ENCODE measurements at regions not wholly inside any gene's neighbourhood (a gene's known extent, or its start where the extent isn't known, plus 50 kb on each side); places are given as distances from the start of the nearest gene placed in this dataset.

DNA sequence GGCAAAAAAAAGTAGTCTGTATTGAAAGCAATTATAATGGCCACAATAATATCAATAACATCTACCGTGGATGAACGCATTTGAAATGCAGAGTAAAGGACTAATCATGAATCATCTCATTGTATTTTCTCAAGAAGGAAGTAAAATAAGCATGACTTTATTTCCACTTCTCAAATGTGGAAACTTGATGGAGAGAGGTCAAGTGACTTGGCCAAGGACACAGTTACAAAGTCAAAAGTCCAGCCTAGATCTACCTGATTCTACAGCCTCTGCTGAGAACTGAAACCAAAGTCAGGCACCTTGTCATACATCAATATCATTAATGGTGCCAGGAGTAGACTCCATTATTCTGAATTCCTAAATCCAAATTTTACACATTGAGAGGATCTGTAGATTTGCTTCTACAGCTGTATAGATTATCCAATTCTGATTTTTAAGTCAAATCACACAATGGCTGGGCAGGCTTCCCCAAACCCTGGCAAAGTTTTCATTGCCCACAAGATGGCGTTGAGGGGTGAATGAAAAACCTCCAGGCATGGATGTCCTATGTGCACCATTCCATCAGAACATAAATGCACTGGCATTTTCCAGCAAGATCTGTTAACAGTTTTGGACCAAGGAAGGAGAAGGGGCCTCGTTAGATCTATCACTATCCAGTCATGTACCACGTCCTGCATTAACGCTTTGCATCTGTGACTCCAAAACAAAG, 423.1 kb downstream of the MAFB start:
- Histone ChIP-seq H3K9me3 (ENCODE audit: insufficient read depth, low read depth) (no peaks in the 10 kb centered on the region), H3K4me2 (no peak overlapping the region), H3K9me2 (ENCODE audit: insufficient read depth) (no peaks in the 10 kb centered on the region), H3F3A (ENCODE audit: insufficient read depth, low read depth) (no peaks in the 10 kb centered on the region), H3K4me1 (replicated peaks; ENCODE audit: insufficient read depth) (no peaks in the 10 kb centered on the region), H2AFZ (no peak overlapping the region), H3K27me3 (ENCODE audit: insufficient read depth, low read depth) (peaks cover 14% of the 10 kb centered on the region; the same call in 1 of the 2 replicates), H3K27ac (no peak overlapping the region), H3K36me3 (ENCODE audit: low read depth) (no peaks in the 10 kb centered on the region), H4K20me1 (ENCODE audit: insufficient read depth) (no peaks in the 10 kb centered on the region), H3K79me2 (ENCODE audit: low read depth) (no peaks in the 10 kb centered on the region), H3K4me3 (no peak overlapping the region)
- intact Hi-C loops (cut with micrococcal nuclease; ENCODE audit: unreplicated experiment): loop anchor here (2.0 kb wide), 1 partner anchor 697 kb away; no protein-coding TSS in a partner anchor
- POLR2A ChIA-PET (ENCODE audit: unreplicated experiment): no interaction called here
- CTCF ChIA-PET: no interaction called here
- TF ChIP-seq, protein P1, sequence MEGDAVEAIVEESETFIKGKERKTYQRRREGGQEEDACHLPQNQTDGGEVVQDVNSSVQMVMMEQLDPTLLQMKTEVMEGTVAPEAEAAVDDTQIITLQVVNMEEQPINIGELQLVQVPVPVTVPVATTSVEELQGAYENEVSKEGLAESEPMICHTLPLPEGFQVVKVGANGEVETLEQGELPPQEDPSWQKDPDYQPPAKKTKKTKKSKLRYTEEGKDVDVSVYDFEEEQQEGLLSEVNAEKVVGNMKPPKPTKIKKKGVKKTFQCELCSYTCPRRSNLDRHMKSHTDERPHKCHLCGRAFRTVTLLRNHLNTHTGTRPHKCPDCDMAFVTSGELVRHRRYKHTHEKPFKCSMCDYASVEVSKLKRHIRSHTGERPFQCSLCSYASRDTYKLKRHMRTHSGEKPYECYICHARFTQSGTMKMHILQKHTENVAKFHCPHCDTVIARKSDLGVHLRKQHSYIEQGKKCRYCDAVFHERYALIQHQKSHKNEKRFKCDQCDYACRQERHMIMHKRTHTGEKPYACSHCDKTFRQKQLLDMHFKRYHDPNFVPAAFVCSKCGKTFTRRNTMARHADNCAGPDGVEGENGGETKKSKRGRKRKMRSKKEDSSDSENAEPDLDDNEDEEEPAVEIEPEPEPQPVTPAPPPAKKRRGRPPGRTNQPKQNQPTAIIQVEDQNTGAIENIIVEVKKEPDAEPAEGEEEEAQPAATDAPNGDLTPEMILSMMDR (conservative IDR thresholded peaks at IDR 0.05): peak; percentile 63
- no peak for TF ChIP-seq EZH2 (IDR thresholded peaks at IDR 0.05; ENCODE audit: low read depth)
- DNase-seq: peak in 1 of 2 experiments; percentile 4
- BruUV-seq (replicated peaks): no TSS peak

DNA sequence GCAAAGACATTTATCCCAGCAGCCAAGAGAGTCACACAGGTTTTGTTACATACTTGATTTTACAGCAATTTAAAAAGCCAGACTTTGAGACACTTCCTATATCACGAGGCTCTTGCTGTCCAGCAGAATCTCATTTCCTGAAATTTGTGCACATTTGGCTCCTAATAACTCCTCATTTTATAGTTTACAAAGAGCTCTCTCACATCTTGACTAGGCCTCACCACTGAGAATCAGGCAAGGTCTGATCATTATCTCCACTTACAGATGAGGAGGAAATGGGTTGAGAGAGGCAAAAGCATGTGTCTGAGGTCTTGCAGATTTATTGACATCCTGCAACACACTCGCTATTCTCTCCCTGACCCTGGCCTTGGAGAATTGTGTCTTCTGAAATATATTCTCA, 426.8 kb downstream of the MAFB start:
- Histone ChIP-seq H3K79me2 (ENCODE audit: low read depth) (no peaks in the 10 kb centered on the region), H3K4me1 (replicated peaks; ENCODE audit: insufficient read depth) (no peaks in the 10 kb centered on the region), H2AFZ (no peak overlapping the region), H3K27ac (no peak overlapping the region), H3K9me3 (ENCODE audit: insufficient read depth, low read depth) (no peaks in the 10 kb centered on the region), H3K4me3 (no peak overlapping the region), H3K9me2 (ENCODE audit: insufficient read depth) (no peaks in the 10 kb centered on the region), H3K36me3 (ENCODE audit: low read depth) (no peaks in the 10 kb centered on the region), H3F3A (ENCODE audit: insufficient read depth, low read depth) (no peaks in the 10 kb centered on the region), H4K20me1 (ENCODE audit: insufficient read depth) (no peaks in the 10 kb centered on the region), H3K4me2 (no peak overlapping the region), H3K27me3 (ENCODE audit: insufficient read depth, low read depth) (peaks cover 15% of the 10 kb centered on the region; the same call in 1 of the 2 replicates)
- ChIA-PET CTCF (no interaction called here), POLR2A (ENCODE audit: unreplicated experiment) (no interaction called here)
- DNase-seq: no peak
- TF ChIP-seq, protein P1 (conservative IDR thresholded peaks at IDR 0.05): no peak
- BruUV-seq (replicated peaks): no TSS peak
- intact Hi-C loops (cut with micrococcal nuclease; ENCODE audit: unreplicated experiment): no loop called here

DNA sequence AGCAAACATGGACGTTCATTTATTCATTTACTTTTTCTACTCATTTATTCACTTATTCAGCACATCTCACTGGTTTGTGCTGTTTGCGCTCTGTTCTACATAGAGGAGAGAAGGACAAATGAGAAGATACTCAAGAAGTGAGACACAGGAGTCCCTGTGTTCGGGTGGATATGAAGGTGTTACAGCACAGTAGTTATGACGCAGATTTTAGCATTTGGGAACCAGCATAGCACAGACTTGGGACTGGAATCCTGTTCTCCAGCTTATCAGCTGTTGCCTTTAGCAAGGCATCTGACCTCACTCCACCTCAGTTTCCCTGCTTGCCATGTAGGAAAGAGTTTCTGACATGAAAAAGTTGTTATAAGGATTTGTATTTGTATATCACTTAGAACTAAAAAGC, 430.1 kb downstream of the MAFB start:
- no peak for DNase-seq

More for the DNA sequence above, 430.1 kb downstream of the MAFB start:
- Histone ChIP-seq H3K9me3 (ENCODE audit: insufficient read depth, low read depth) (no peaks in the 10 kb centered on the region), H3K36me3 (ENCODE audit: low read depth) (no peaks in the 10 kb centered on the region), H2AFZ (no peak overlapping the region), H3K27me3 (ENCODE audit: insufficient read depth, low read depth) (peaks cover 15% of the 10 kb centered on the region; the same call in 1 of the 2 replicates), H3K9me2 (ENCODE audit: insufficient read depth) (no peaks in the 10 kb centered on the region), H3K79me2 (ENCODE audit: low read depth) (no peaks in the 10 kb centered on the region), H4K20me1 (ENCODE audit: insufficient read depth) (no peaks in the 10 kb centered on the region), H3K4me2 (no peak overlapping the region), H3K4me3 (no peak overlapping the region), H3K4me1 (replicated peaks; ENCODE audit: insufficient read depth) (no peaks in the 10 kb centered on the region), H3K27ac (no peak overlapping the region), H3F3A (ENCODE audit: insufficient read depth, low read depth) (no peaks in the 10 kb centered on the region)
- no TSS peak for BruUV-seq (replicated peaks)
- POLR2A ChIA-PET (ENCODE audit: unreplicated experiment): no interaction called here
- CTCF ChIA-PET: no interaction called here
- intact Hi-C loops (cut with micrococcal nuclease; ENCODE audit: unreplicated experiment): no loop called here
- TF ChIP-seq, protein P1 (conservative IDR thresholded peaks at IDR 0.05): no peak
- no peak for TF ChIP-seq EZH2 (IDR thresholded peaks at IDR 0.05; ENCODE audit: low read depth)
